Left lung (tissue), 4 donors: ENCODE measurements at regions not wholly inside any gene's neighbourhood (a gene's known extent, or its start where the extent isn't known, plus 50 kb on each side); places are given as distances from the start of the nearest gene placed in this dataset.

ENCODE experiments used
- ATAC-seq: fragments of 200-7000 bp; cut with Tn5 transposase; one replicate; pipeline ENCODE4 v1.9.1; 2020; ENCODE audit warnings: moderate library complexity
- DNase-seq, 4 donors: peaks; one replicate each; pipeline ENCODE4 v3.0.0-alpha.2; 2013 to 2020
- H3K27ac ChIP-seq, 2 donors: fragments of 200-600 bp; sonication (generic) in 1 of 2; one replicate each; pipeline versions ENCODE4 v1.5.0 to v1.8.0; 2020 to 2021
- H3K27me3 ChIP-seq, 2 donors: fragments of 200-600 bp; sonication (generic) in 1 of 2; one replicate each; pipeline versions ENCODE4 v1.5.0 to v1.8.0; 2020 to 2021
- H3K36me3 ChIP-seq, 2 donors: fragments of 200-600 bp; sonication (generic) in 1 of 2; one replicate each; pipeline versions ENCODE4 v1.5.0 to v1.8.0; 2020 to 2021
- H3K4me1 ChIP-seq, 2 donors: fragments of 200-600 bp; one replicate each; pipeline ENCODE4 v1.8.0; 2021
- H3K4me3 ChIP-seq, 2 donors: fragments of 200-600 bp; sonication (generic) in 1 of 2; one replicate each; pipeline versions ENCODE4 v1.5.0 to v1.8.0; 2020 to 2021; ENCODE audit warnings: mild to moderate bottlenecking in 1 of 2
- H3K9me3 ChIP-seq, 2 donors: fragments of 200-600 bp; sonication (generic) in 1 of 2; one replicate each; pipeline versions ENCODE4 v1.5.0 to v1.8.0; 2020 to 2021
- CTCF ChIP-seq, 2 donors: fragments of 200-600 bp; sonication (generic) in 1 of 2; IDR thresholded peaks; one replicate each; pipeline versions ENCODE4 v1.5.0 to v1.8.0; 2021; ENCODE audit warnings: antibody characterized with exemption in 2 of 2
- intact Hi-C, 2 donors: fragments of 100-400 bp; cut with DNase I; formaldehyde crosslinking; loops; one replicate each; pipeline versions ENCODE4 v1.11.2 to v1.14.2; 2022
- donor health status: DM: no; HTN: yes; CAD: no.
- donor health status: DM: no; HTN: no; CAD: no.

DNA sequence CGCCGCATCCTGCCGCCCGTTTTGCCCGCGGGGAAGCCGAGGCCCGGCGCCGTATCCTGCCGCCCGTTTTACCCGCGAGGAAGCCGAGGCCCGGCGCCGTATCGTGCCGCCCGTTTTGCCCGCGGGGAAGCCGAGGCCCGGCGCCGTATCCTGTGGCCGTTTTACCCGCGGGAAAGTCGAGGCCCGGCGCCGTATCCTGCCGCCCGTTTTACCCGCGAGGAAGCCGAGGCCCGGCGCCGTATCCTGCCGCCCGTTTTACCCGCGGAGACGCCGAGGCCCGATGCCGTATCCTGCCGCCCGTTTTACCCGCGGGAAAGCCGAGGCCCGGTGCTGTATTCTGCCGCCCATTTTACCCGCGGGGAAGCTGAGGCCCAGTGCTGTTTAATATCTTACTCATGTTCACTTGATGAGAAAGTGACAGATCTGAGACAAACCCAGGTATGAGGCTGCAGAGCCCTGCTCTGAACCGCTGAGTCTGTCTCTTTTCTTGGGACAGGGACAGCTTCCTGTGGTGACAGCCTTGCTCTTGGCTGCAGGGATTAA lies 129.4 kb downstream of the CDH26 start:
- DNase-seq (peak in 1 of 4 donors; percentile 82), ATAC-seq (no peak)
- intact Hi-C loops, result no loop called here
- Histone ChIP-seq H3K27me3 (peaks cover 0 to 45% of the 10 kb centered on the region in 2 donors), H3K27ac (no peak overlapping the region), H3K36me3 (no peaks in the 10 kb centered on the region), H3K4me1 (peaks cover 0 to 13% of the 10 kb centered on the region in 2 donors), H3K9me3 (peaks cover 0 to 6% of the 10 kb centered on the region in 2 donors), H3K4me3 (peak overlapping the region in 1 of 2 donors; percentile 32)
- no peak for TF ChIP-seq CTCF (IDR thresholded peaks at IDR 0.05)

DNA sequence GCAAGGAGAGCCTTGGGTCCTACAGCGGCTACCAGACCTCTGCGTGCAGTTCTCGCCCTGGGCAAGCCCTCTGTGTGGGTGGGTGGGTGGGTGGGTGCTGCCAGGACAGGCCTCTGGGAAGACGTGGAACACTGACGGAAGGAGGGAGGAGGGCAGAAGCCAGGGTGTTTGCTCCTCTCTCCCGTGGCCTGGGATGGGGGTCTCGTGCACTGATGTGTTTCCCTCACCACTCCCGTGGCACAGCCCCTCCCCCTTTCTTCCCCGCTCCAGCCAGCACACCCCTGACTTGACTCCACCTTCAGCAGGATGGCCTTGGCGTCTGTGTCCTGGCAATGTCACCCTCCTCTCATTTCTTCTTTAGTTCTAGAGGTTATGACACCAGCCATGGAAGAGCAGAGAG lies 130.0 kb downstream of the CDH26 start:
- Histone ChIP-seq H3K36me3 (no peaks in the 10 kb centered on the region), H3K4me3 (no peak overlapping the region), H3K27me3 (peaks cover 0 to 45% of the 10 kb centered on the region in 2 donors), H3K9me3 (peaks cover 0 to 11% of the 10 kb centered on the region in 2 donors), H3K27ac (no peak overlapping the region), H3K4me1 (peaks cover 0 to 13% of the 10 kb centered on the region in 2 donors)
- DNase-seq (no peak), ATAC-seq (no peak)
- TF ChIP-seq CTCF (IDR thresholded peaks at IDR 0.05), result no peak
- intact Hi-C loops, result no loop called here

DNA sequence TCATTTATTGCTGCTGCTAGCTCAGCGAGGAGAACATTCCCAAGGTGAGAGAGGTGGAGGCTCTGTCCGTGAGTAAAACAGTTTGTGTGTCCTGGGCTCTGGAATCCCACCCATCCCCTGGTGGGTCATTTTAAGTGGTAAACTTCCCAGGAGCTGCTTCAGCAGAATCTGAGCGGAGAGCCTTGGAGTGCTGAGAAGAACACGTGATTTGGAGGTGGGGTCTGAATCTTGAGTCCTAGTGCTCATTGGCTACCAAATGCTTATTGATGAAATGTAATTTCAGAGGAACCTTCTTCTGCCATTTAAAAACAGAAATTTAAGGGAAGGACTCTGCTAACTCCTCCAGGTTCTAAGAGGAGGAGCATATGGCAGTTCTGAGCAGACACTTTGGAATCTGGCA lies 132.4 kb downstream of the CDH26 start:
- ATAC-seq, result no peak
- peaks cover 0 to 34% of the 10 kb centered on the region in 2 donors for H3K27me3 ChIP-seq
- no peak overlapping the region for H3K27ac ChIP-seq
- no peak for DNase-seq
- H3K4me1 ChIP-seq, result peaks cover 0 to 13% of the 10 kb centered on the region in 2 donors
- intact Hi-C loops, result no loop called here
- no peaks in the 10 kb centered on the region for H3K36me3 ChIP-seq
- H3K9me3 ChIP-seq, result peaks cover 0 to 14% of the 10 kb centered on the region in 2 donors
- no peak for TF ChIP-seq CTCF (IDR thresholded peaks at IDR 0.05)
- H3K4me3 ChIP-seq, result no peak overlapping the region

DNA sequence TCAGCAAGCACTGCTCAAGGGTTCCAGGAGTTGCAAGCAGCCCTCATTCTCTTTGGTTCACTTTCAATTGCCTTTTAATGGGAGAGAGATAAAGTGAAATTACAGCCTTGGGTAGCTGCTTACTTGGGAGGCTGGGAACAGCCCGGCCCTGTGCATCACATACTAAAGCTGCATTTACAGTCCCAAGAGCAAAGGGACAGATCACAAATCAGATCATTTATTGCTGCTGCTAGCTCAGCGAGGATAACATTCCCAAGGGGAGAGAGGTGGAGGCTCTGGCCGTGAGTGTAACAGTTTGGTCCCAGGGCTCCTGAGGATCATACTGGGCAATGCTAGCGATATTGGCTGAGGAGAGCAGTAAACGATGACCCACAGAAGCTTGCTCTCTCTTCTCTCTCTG lies 133.1 kb downstream of the CDH26 start:
- peaks cover 0 to 13% of the 10 kb centered on the region in 2 donors for H3K4me1 ChIP-seq
- H3K36me3 ChIP-seq, result no peaks in the 10 kb centered on the region
- ATAC-seq, result no peak
- no peak overlapping the region for H3K27ac ChIP-seq
- DNase-seq, result no peak
- H3K9me3 ChIP-seq, result peaks cover 0 to 14% of the 10 kb centered on the region in 2 donors
- peaks cover 0 to 28% of the 10 kb centered on the region in 2 donors for H3K27me3 ChIP-seq
- no peak overlapping the region for H3K4me3 ChIP-seq
- intact Hi-C loops, result no loop called here
- no peak for TF ChIP-seq CTCF (IDR thresholded peaks at IDR 0.05)

DNA sequence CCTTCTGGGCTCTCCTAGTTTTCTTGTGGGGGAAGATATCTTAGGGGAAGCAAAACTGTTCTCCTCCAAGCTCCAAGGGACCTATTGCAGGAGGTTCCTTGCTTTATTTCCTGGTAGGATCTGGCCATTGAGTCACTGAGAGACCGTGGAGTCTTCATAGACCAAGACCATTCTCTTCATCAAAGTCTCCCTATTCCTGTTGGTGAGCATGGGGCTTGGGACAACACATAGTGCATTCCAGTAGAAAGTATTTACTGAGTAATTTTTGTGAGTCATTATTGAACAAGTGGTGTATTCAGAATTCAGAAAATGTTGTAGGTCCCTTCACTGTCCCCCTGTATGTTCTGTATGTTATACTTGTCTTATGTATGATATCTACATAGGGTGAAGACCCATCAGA lies 133.6 kb downstream of the CDH26 start:
- ATAC-seq (no peak), DNase-seq (no peak)
- Histone ChIP-seq H3K36me3 (no peaks in the 10 kb centered on the region), H3K27ac (no peak overlapping the region), H3K27me3 (peaks cover 0 to 22% of the 10 kb centered on the region in 2 donors), H3K4me3 (no peak overlapping the region), H3K9me3 (peaks cover 0 to 14% of the 10 kb centered on the region in 2 donors), H3K4me1 (peaks cover 0 to 17% of the 10 kb centered on the region in 2 donors)
- TF ChIP-seq CTCF (IDR thresholded peaks at IDR 0.05), result no peak
- intact Hi-C loops, result no loop called here
